CD14-positive monocyte (primary cell): ENCODE measurements at regions not wholly inside any gene's neighbourhood (a gene's known extent, or its start where the extent isn't known, plus 50 kb on each side); places are given as distances from the start of the nearest gene placed in this dataset.

ENCODE experiments used
- DNase-seq, 3 donors: peaks; one replicate each; pipeline ENCODE4 v3.0.0-alpha.2; 2011 to 2022
- H2AFZ ChIP-seq: 2 replicates; pipeline ENCODE4 v1.6.0; 2012; ENCODE audit warnings: mild to moderate bottlenecking, low read depth, low read length, inconsistent platforms; ENCODE audit not compliant: insufficient read depth, poor library complexity, severe bottlenecking
- H3K27ac ChIP-seq, 2 donors: 1 replicate in 1 of 2; 2 replicates in 1 of 2; pipeline ENCODE4 v1.5.1; 2012 to 2013; ENCODE audit warnings: low read length in 2 of 2, control low read depth in 1 of 2, inconsistent platforms in 1 of 2, low read depth in 1 of 2, mild to moderate bottlenecking in 1 of 2
- H3K27me3 ChIP-seq, 2 donors: one replicate each; pipeline versions ENCODE4 v1.6.0 to v1.6.1; 2011 to 2013; ENCODE audit warnings: low read length in 2 of 2; ENCODE audit not compliant: control insufficient read depth in 2 of 2, insufficient read depth in 2 of 2
- H3K36me3 ChIP-seq, 2 donors: replicated peaks in 1 of 2; 1 replicate in 1 of 2; 2 replicates in 1 of 2; pipeline versions ENCODE4 v1.5.1 to v1.6.1; 2012 to 2013; ENCODE audit warnings: low read length in 2 of 2, control low read depth in 1 of 2, inconsistent platforms in 1 of 2, mild to moderate bottlenecking in 1 of 2; ENCODE audit not compliant: insufficient read depth in 2 of 2, control insufficient read depth in 1 of 2
- H3K4me1 ChIP-seq, 2 donors: 1 replicate in 1 of 2; 2 replicates in 1 of 2; pipeline versions ENCODE4 v1.5.1 to v1.6.1; 2012 to 2013; ENCODE audit warnings: low read length in 2 of 2, control low read depth in 1 of 2, inconsistent platforms in 1 of 2, mild to moderate bottlenecking in 1 of 2, moderate library complexity in 1 of 2; ENCODE audit not compliant: insufficient read depth in 2 of 2, control insufficient read depth in 1 of 2
- H3K4me2 ChIP-seq: replicated peaks from 2 replicates; pipeline ENCODE3; 2012; ENCODE audit warnings: low read length, moderate library complexity, mild to moderate bottlenecking; ENCODE audit not compliant: poor library complexity, severe bottlenecking; ENCODE audit errors: extremely low read depth
- H3K4me3 ChIP-seq, 3 experiments: fragments of 200-600 bp in 1 of 3; sonication (generic) in 1 of 3; replicated peaks in 1 of 3; 1 replicate in 2 of 3; 2 replicates in 1 of 3; pipeline ENCODE4 v1.5.1; 2011 to 2013; ENCODE audit warnings: low read length in 3 of 3, mild to moderate bottlenecking in 3 of 3, control low read depth in 2 of 3, low read depth in 2 of 3, inconsistent platforms in 1 of 3, moderate library complexity in 1 of 3
- H3K79me2 ChIP-seq: 2 replicates; pipeline ENCODE4 v1.6.0; 2012; ENCODE audit warnings: mild to moderate bottlenecking, control low read depth, inconsistent platforms, low read length, moderate library complexity; ENCODE audit not compliant: insufficient read depth
- H3K9ac ChIP-seq: 2 replicates; pipeline ENCODE4 v1.6.0; 2017; ENCODE audit warnings: low read length, mild to moderate bottlenecking; ENCODE audit not compliant: insufficient read depth, poor library complexity, severe bottlenecking
- H3K9me3 ChIP-seq, 2 donors: replicated peaks in 1 of 2; 1 replicate in 1 of 2; 2 replicates in 1 of 2; pipeline versions ENCODE4 v1.5.1 to v1.6.1; 2012 to 2013; ENCODE audit warnings: low read length in 2 of 2, control low read depth in 1 of 2; ENCODE audit not compliant: control insufficient read depth in 1 of 2, insufficient read depth in 1 of 2
- H4K20me1 ChIP-seq: 2 replicates; pipeline ENCODE4 v1.6.0; 2012; ENCODE audit warnings: mild to moderate bottlenecking, low read length, control low read depth, moderate library complexity; ENCODE audit not compliant: insufficient read depth
- H3K27ac Mint-ChIP-seq, 7 donors: one replicate each; pipeline ENCODE4 v1.8.0; 2020; ENCODE audit warnings: mild to moderate bottlenecking in 7 of 7, mixed read lengths in 7 of 7, moderate library complexity in 6 of 7, inconsistent platforms in 2 of 7
- H3K27me3 Mint-ChIP-seq, 3 donors: one replicate each; pipeline ENCODE4 v1.8.0; 2021 to 2022; ENCODE audit warnings: low read depth in 3 of 3, mild to moderate bottlenecking in 3 of 3, mixed read lengths in 3 of 3, moderate library complexity in 3 of 3, inconsistent platforms in 1 of 3
- H3K36me3 Mint-ChIP-seq, 2 donors: one replicate each; pipeline ENCODE4 v1.8.0; 2020; ENCODE audit warnings: mixed read lengths in 2 of 2, inconsistent platforms in 1 of 2, mild to moderate bottlenecking in 1 of 2
- H3K4me1 Mint-ChIP-seq: one replicate; pipeline ENCODE4 v1.8.0; 2020; ENCODE audit warnings: mild to moderate bottlenecking, mixed read lengths
- H3K4me3 Mint-ChIP-seq, 2 donors: one replicate each; pipeline ENCODE4 v1.8.0; 2020; ENCODE audit warnings: mild to moderate bottlenecking in 2 of 2, mixed read lengths in 2 of 2, moderate library complexity in 1 of 2
- H3K9me3 Mint-ChIP-seq, 7 donors: one replicate each; pipeline ENCODE4 v1.8.0; 2020 to 2022; ENCODE audit warnings: mixed read lengths in 7 of 7, mild to moderate bottlenecking in 6 of 7, moderate library complexity in 6 of 7, inconsistent platforms in 2 of 7
- WGBS: methylation state at CpG from one replicate; pipeline ENCODE4 v1.1.5; 2013; ENCODE audit warnings: missing lambda C conversion rate; ENCODE audit not compliant: insufficient coverage; 5-methylcytosine and 5-hydroxymethylcytosine counted together
- intact Hi-C, 2 donors: fragments of 100-400 bp; cut with micrococcal nuclease; formaldehyde crosslinking; loops; one replicate each; pipeline versions ENCODE4 v1.15.0 to v1.15.1; 2023
- TF ChIP-seq, protein P1 (sequence below): fragments of 200-600 bp; IDR thresholded peaks from one replicate; pipeline ENCODE4 v1.8.0; 2022; ENCODE audit warnings: antibody characterized with exemption, mild to moderate bottlenecking

- Histone ChIP-seq H2AFZ (peak overlapping the region; percentile 29), H3K4me1 (peaks cover 4 to 7% of the 10 kb centered on the region in 2 donors), H3K36me3 (no peaks in the 10 kb centered on the region), H3K9me3 (peaks cover 0 to 4% of the 10 kb centered on the region in 2 donors), H3K9ac (no peak overlapping the region), H3K79me2 (no peaks in the 10 kb centered on the region), H3K27me3 (no peaks in the 10 kb centered on the region), H3K4me3 (no peak overlapping the region), H4K20me1 (no peaks in the 10 kb centered on the region), H3K4me2 (peak overlapping the region; percentile 15), H3K27ac (no peak overlapping the region)
- no peaks in the 10 kb centered on the region for H3K36me3 Mint-ChIP-seq
- TF ChIP-seq, protein P1, sequence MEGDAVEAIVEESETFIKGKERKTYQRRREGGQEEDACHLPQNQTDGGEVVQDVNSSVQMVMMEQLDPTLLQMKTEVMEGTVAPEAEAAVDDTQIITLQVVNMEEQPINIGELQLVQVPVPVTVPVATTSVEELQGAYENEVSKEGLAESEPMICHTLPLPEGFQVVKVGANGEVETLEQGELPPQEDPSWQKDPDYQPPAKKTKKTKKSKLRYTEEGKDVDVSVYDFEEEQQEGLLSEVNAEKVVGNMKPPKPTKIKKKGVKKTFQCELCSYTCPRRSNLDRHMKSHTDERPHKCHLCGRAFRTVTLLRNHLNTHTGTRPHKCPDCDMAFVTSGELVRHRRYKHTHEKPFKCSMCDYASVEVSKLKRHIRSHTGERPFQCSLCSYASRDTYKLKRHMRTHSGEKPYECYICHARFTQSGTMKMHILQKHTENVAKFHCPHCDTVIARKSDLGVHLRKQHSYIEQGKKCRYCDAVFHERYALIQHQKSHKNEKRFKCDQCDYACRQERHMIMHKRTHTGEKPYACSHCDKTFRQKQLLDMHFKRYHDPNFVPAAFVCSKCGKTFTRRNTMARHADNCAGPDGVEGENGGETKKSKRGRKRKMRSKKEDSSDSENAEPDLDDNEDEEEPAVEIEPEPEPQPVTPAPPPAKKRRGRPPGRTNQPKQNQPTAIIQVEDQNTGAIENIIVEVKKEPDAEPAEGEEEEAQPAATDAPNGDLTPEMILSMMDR, result no peak
- peaks cover 6 to 12% (median 7%) of the 10 kb centered on the region in 3 donors for H3K27me3 Mint-ChIP-seq
- peaks cover 5 to 19% (median 11%) of the 10 kb centered on the region in 7 donors for H3K9me3 Mint-ChIP-seq
- 41% methylated on average over 6 of the region's 17 CpGs for WGBS
- intact Hi-C loops, result no loop called here
- H3K27ac Mint-ChIP-seq, result no peak overlapping the region
- no peak for DNase-seq
- H3K4me1 Mint-ChIP-seq, result peaks cover 7% of the 10 kb centered on the region
- peak overlapping the region in 1 of 2 donors; percentile 72 for H3K4me3 Mint-ChIP-seq
These were observed 54.0 kb upstream of the CNOT6 start for GRCh38 chr5:180439911-180440769.

DNA sequence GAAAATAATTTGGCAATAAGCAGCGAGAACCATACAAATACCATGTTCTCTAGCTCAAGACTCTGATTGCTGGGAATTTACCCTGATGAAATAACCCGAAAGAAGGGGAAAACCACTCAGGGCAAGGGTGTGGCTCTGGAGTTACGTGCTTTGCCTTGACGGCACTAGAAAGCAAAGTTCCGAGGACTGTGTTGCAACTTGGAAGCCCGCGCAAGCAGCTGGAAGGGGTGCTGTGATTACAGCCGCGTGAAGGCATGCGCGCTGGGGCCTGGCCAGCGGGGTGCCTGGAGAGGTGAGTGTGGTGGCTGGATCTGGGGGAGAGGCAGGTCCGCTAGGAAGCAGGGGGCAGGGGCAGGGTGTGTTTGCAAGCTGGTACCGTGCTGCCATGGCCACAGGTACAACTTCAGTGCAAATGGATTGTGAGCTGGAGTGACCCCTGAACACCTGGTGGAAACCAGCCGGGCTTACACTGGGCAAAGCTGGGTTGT is 52.6 kb upstream of the CNOT6 start:
- Histone ChIP-seq H3K4me1 (peaks cover 4 to 7% of the 10 kb centered on the region in 2 donors), H3K36me3 (no peaks in the 10 kb centered on the region), H3K27ac (no peak overlapping the region), H3K4me2 (no peak overlapping the region), H3K4me3 (no peak overlapping the region), H3K9me3 (peaks cover 0 to 6% of the 10 kb centered on the region in 2 donors), H3K27me3 (no peaks in the 10 kb centered on the region), H3K79me2 (no peaks in the 10 kb centered on the region), H3K9ac (no peak overlapping the region), H2AFZ (no peak overlapping the region), H4K20me1 (no peaks in the 10 kb centered on the region)
- Mint-ChIP-seq H3K4me3 (no peak overlapping the region), H3K36me3 (no peaks in the 10 kb centered on the region), H3K27ac (no peak overlapping the region), H3K27me3 (peaks cover 5 to 12% (median 6%) of the 10 kb centered on the region in 3 donors), H3K4me1 (peaks cover 7% of the 10 kb centered on the region), H3K9me3 (peaks cover 5 to 24% (median 13%) of the 10 kb centered on the region in 7 donors)
- intact Hi-C loops, result no loop called here
- WGBS, result 82% methylated on average over 15 of the region's 15 CpGs
- TF ChIP-seq, protein P1, result no peak
- no peak for DNase-seq
